ENCODE measurements at regions not wholly inside any gene's neighbourhood (a gene's known extent, or its start where the extent isn't known, plus 50 kb on each side); places are given as distances from the start of the nearest gene placed in this dataset.
"Not testable (repeated sequence)": the region's sequence is repeated elsewhere in the genome, so short reads cannot be mapped to it uniquely, and the experiment has no call there.

DNA sequence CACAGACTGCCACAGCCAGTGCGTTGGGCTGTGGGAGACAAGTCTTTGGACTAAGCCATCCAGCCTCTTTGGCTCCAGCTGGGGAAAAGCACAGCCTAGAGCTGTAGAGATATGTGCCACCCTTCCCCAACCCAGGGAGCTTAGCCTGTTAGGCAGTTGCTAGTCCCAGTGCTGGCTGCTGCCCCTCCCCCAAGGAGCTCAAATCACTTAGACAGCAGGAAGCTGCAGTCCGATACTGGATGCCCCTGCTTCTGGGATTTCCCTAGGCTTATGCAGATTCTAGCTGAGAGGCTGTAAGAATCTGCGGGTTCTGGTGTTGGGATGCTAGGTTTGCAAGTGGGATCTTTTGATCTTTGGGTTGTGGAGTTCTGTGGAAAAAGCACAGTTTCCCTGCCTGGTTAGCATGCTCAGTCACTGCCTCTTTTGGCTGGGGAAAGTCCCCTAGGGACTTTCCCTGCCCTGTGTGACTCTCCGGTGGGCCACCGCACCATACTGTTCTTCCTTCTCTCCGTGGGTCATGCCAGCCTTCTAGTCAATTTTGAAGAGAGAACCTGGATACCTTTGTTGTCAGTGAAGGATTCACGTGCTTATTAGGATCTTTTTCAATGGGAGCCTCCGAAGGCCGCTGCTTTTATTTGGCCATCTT, 792.0 kb downstream of the KCNA4 start:
- TF ChIP-seq ZFP30 (CRISPR knock-in tag; IDR thresholded peaks at IDR 0.05) (no peak), OSR1 (CRISPR knock-in tag; IDR thresholded peaks at IDR 0.05) (no peak), ISL1 (CRISPR knock-in tag; IDR thresholded peaks at IDR 0.05) (no peak), CSDC2 (CRISPR knock-in tag; IDR thresholded peaks at IDR 0.05) (no peak), SNAI2 (CRISPR knock-in tag; IDR thresholded peaks at IDR 0.05) (no peak), ZFP3 (CRISPR knock-in tag; IDR thresholded peaks at IDR 0.05) (no peak)
- ATAC-seq: no peak

- ATAC-seq: not testable (repeated sequence)
Observed at GRCh38 chr11:29219531-29219930, 797.3 kb downstream of the KCNA4 start.

- ATAC-seq: no peak
- TF ChIP-seq, protein P1, sequence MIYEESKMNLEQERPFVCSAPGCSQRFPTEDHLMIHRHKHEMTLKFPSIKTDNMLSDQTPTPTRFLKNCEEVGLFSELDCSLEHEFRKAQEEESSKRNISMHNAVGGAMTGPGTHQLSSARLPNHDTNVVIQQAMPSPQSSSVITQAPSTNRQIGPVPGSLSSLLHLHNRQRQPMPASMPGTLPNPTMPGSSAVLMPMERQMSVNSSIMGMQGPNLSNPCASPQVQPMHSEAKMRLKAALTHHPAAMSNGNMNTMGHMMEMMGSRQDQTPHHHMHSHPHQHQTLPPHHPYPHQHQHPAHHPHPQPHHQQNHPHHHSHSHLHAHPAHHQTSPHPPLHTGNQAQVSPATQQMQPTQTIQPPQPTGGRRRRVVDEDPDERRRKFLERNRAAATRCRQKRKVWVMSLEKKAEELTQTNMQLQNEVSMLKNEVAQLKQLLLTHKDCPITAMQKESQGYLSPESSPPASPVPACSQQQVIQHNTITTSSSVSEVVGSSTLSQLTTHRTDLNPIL (CRISPR knock-in tag; IDR thresholded peaks at IDR 0.05; ENCODE audit: low read depth): no peak
- TF ChIP-seq ZNF8 (CRISPR knock-in tag; IDR thresholded peaks at IDR 0.05) (no peak), BACH2 (CRISPR knock-in tag; IDR thresholded peaks at IDR 0.05; ENCODE audit: borderline replicate concordance) (no peak), ZFP30 (CRISPR knock-in tag; IDR thresholded peaks at IDR 0.05) (no peak), GLIS3 (CRISPR knock-in tag; IDR thresholded peaks at IDR 0.05) (no peak), ESRRG (CRISPR knock-in tag; IDR thresholded peaks at IDR 0.05) (no peak), CSDC2 (CRISPR knock-in tag; IDR thresholded peaks at IDR 0.05) (no peak), SNAI2 (CRISPR knock-in tag; IDR thresholded peaks at IDR 0.05) (no peak), PATZ1 (CRISPR knock-in tag; IDR thresholded peaks at IDR 0.05; ENCODE audit: borderline replicate concordance) (no peak), ZNF70 (CRISPR knock-in tag; IDR thresholded peaks at IDR 0.05) (no peak), OSR1 (CRISPR knock-in tag; IDR thresholded peaks at IDR 0.05) (no peak), TCF4 (CRISPR knock-in tag; IDR thresholded peaks at IDR 0.05; ENCODE audit: borderline replicate concordance) (no peak), RARB (CRISPR knock-in tag; IDR thresholded peaks at IDR 0.05) (no peak), ZC3H10 (CRISPR knock-in tag; IDR thresholded peaks at IDR 0.05) (no peak), TSHZ2 (CRISPR knock-in tag; IDR thresholded peaks at IDR 0.05) (no peak), ARNTL (CRISPR knock-in tag; IDR thresholded peaks at IDR 0.05; ENCODE audit: borderline replicate concordance, low read depth) (no peak), ZFP3 (CRISPR knock-in tag; IDR thresholded peaks at IDR 0.05) (no peak), ISL1 (CRISPR knock-in tag; IDR thresholded peaks at IDR 0.05) (no peak)
- TF ChIP-seq, protein P2, sequence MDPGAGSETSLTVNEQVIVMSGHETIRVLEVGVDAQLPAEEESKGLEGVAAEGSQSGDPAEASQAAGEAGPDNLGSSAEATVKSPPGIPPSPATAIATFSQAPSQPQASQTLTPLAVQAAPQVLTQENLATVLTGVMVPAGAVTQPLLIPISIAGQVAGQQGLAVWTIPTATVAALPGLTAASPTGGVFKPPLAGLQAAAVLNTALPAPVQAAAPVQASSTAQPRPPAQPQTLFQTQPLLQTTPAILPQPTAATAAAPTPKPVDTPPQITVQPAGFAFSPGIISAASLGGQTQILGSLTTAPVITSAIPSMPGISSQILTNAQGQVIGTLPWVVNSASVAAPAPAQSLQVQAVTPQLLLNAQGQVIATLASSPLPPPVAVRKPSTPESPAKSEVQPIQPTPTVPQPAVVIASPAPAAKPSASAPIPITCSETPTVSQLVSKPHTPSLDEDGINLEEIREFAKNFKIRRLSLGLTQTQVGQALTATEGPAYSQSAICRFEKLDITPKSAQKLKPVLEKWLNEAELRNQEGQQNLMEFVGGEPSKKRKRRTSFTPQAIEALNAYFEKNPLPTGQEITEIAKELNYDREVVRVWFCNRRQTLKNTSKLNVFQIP (CRISPR knock-in tag; IDR thresholded peaks at IDR 0.05; ENCODE audit: borderline replicate concordance, low read depth): no peak
- TF ChIP-seq, protein P3, sequence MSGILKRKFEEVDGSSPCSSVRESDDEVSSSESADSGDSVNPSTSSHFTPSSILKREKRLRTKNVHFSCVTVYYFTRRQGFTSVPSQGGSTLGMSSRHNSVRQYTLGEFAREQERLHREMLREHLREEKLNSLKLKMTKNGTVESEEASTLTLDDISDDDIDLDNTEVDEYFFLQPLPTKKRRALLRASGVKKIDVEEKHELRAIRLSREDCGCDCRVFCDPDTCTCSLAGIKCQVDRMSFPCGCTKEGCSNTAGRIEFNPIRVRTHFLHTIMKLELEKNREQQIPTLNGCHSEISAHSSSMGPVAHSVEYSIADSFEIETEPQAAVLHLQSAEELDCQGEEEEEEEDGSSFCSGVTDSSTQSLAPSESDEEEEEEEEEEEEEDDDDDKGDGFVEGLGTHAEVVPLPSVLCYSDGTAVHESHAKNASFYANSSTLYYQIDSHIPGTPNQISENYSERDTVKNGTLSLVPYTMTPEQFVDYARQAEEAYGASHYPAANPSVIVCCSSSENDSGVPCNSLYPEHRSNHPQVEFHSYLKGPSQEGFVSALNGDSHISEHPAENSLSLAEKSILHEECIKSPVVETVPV (CRISPR knock-in tag; IDR thresholded peaks at IDR 0.05): no peak
Observed at GRCh38 chr11:29217901-29218300, 798.9 kb downstream of the KCNA4 start.
